ENCODE measurements at regions not wholly inside any gene's neighbourhood (a gene's known extent, or its start where the extent isn't known, plus 50 kb on each side); places are given as distances from the start of the nearest gene placed in this dataset.

DNA sequence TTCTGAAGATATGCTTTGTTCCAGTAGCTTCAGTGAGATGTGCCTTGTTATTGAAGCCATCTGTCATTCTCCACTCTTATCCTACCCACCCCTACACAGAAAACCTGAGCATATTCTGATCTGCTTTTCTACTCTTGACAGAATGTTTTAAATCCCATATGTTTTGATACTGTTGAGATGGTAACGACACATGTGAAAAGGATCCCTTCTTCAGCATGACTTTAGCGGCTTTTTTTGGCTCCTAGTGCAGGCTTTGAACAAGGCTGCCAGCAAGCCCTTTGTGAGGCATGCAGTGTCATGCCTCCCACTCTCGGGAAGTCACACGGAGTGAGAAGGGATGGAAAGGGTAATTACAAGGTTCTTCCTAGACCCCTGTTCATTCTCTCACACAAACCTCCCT lies 228.8 kb upstream of the RGS6 start:
- no peaks in the 10 kb centered on the region for H3K9me3 Mint-ChIP-seq
- peak overlapping the region; percentile 80 for H3K27ac Mint-ChIP-seq
- ATAC-seq (no peak), DNase-seq (ENCODE audit: low spot score in 2 of 2) (no peak)
- peak overlapping the region; percentile 28 for H3K4me3 Mint-ChIP-seq
- peaks cover 64% of the 10 kb centered on the region for H3K36me3 Mint-ChIP-seq
- peaks cover 9% of the 10 kb centered on the region for H3K4me1 Mint-ChIP-seq

GRCh38 chr14:71704210-71704609 lies 228.0 kb upstream of the RGS6 start:
- Mint-ChIP-seq H3K36me3 (peaks cover 67% of the 10 kb centered on the region), H3K27ac (no peak overlapping the region), H3K4me1 (peaks cover 9% of the 10 kb centered on the region), H3K9me3 (no peaks in the 10 kb centered on the region), H3K4me3 (no peak overlapping the region)
- DNase-seq (ENCODE audit: low spot score in 2 of 2) (no peak), ATAC-seq (no peak)

- ATAC-seq (no peak), DNase-seq (ENCODE audit: low spot score in 2 of 2) (no peak)
- H3K36me3 Mint-ChIP-seq = peaks cover 69% of the 10 kb centered on the region
- H3K4me3 Mint-ChIP-seq = no peak overlapping the region
- H3K9me3 Mint-ChIP-seq = no peaks in the 10 kb centered on the region
- peaks cover 9% of the 10 kb centered on the region for H3K4me1 Mint-ChIP-seq
- H3K27ac Mint-ChIP-seq = no peak overlapping the region
Observed at GRCh38 chr14:71705460-71705859, 226.8 kb upstream of the RGS6 start.

- H3K27ac Mint-ChIP-seq = no peak overlapping the region
- DNase-seq (ENCODE audit: low spot score in 2 of 2) (no peak), ATAC-seq (no peak)
- no peak overlapping the region for H3K4me3 Mint-ChIP-seq
- H3K4me1 Mint-ChIP-seq = peaks cover 16% of the 10 kb centered on the region
- no peaks in the 10 kb centered on the region for H3K9me3 Mint-ChIP-seq
- peaks cover 76% of the 10 kb centered on the region for H3K36me3 Mint-ChIP-seq
Observed at GRCh38 chr14:71709076-71709475, 223.2 kb upstream of the RGS6 start.

- no peak overlapping the region for H3K27ac Mint-ChIP-seq
- DNase-seq (ENCODE audit: low spot score in 2 of 2) = no peak
- no peak for ATAC-seq
- H3K36me3 Mint-ChIP-seq = peaks cover 79% of the 10 kb centered on the region
- H3K9me3 Mint-ChIP-seq = no peaks in the 10 kb centered on the region
- H3K4me1 Mint-ChIP-seq = peaks cover 16% of the 10 kb centered on the region
- H3K4me3 Mint-ChIP-seq = no peak overlapping the region
Observed at GRCh38 chr14:71709987-71710386, 222.2 kb upstream of the RGS6 start.

GRCh38 chr14:71711125-71711524 lies 221.1 kb upstream of the RGS6 start:
- Mint-ChIP-seq H3K27ac (peak overlapping the region; percentile 90), H3K9me3 (no peaks in the 10 kb centered on the region), H3K4me1 (peaks cover 16% of the 10 kb centered on the region), H3K36me3 (peaks cover 75% of the 10 kb centered on the region), H3K4me3 (peak overlapping the region; percentile 56)
- ATAC-seq (peak; percentile 93), DNase-seq (ENCODE audit: low spot score in 2 of 2) (no peak)

DNA sequence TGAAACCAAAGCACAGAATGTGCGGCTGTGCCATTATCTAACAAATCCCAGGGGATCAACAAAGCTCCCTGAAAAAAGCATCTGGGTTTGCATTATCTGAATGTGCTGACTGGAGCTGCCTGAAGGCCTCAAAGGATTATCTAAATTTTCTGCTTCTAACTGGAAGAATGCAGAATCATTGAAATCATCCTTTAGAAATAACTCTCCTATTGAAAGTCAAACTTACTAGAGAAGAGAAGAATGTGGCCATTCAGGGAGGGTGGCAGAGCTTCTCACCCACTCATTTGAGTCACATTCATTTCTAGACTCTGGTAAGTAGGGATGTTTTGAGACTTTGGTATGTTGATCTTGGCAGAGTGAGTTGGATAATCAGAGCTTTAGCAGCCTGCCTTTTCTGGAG lies 220.6 kb upstream of the RGS6 start:
- ATAC-seq = peak; percentile 88
- peaks cover 75% of the 10 kb centered on the region for H3K36me3 Mint-ChIP-seq
- H3K4me1 Mint-ChIP-seq = peaks cover 16% of the 10 kb centered on the region
- no peak for DNase-seq (ENCODE audit: low spot score in 2 of 2)
- H3K27ac Mint-ChIP-seq = peak overlapping the region; percentile 90
- H3K9me3 Mint-ChIP-seq = no peaks in the 10 kb centered on the region
- peak overlapping the region; percentile 56 for H3K4me3 Mint-ChIP-seq

DNA sequence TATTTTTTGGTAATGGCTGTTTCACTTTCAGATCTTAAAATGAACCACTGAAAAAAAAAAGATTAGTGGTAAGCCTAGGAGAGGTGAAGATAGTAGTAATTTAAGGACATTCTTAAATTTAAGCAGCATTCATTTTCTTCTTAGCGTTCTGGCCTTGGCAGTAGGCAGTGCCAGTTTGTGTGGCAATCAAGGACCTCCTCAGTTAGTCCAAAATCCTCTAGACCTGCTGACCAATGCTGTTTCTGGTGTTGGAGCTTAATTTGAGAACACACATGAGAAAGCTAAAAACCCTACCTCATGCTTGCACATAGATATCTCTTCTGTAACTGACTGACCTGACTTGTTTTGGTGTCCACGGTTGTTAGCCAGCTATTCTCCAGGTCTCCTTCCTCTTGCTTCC lies 219.8 kb upstream of the RGS6 start:
- Mint-ChIP-seq H3K27ac (no peak overlapping the region), H3K9me3 (no peaks in the 10 kb centered on the region), H3K4me3 (no peak overlapping the region), H3K36me3 (peaks cover 75% of the 10 kb centered on the region), H3K4me1 (peaks cover 16% of the 10 kb centered on the region)
- DNase-seq (ENCODE audit: low spot score in 2 of 2) (no peak), ATAC-seq (no peak)

GRCh38 chr14:71713016-71713415 lies 219.2 kb upstream of the RGS6 start:
- Mint-ChIP-seq H3K9me3 (no peaks in the 10 kb centered on the region), H3K4me1 (peaks cover 16% of the 10 kb centered on the region), H3K4me3 (no peak overlapping the region), H3K36me3 (peaks cover 75% of the 10 kb centered on the region), H3K27ac (no peak overlapping the region)
- ATAC-seq (no peak), DNase-seq (ENCODE audit: low spot score in 2 of 2) (no peak)

DNA sequence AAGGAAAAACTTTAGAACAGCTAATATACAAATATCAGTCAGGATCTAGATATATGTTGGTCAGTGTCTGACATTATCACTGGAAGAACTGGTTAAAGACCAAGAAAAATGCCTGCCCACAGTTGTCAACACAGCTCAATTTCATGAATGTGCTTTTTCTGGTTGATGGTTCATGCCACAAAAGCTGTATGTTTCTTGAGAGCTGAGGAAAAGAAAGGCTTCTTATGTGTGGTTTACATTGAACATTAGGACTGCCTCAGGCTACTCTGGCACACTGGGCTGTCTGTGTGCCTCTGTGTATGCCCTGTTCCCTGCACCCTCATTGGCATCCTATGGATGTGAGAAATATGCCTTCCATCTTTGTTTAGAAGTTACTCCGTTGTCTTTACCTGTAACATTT lies 218.8 kb upstream of the RGS6 start:
- H3K4me3 Mint-ChIP-seq = no peak overlapping the region
- ATAC-seq (no peak), DNase-seq (ENCODE audit: low spot score in 2 of 2) (no peak)
- peaks cover 73% of the 10 kb centered on the region for H3K36me3 Mint-ChIP-seq
- no peaks in the 10 kb centered on the region for H3K9me3 Mint-ChIP-seq
- H3K27ac Mint-ChIP-seq = no peak overlapping the region
- peaks cover 16% of the 10 kb centered on the region for H3K4me1 Mint-ChIP-seq

DNA sequence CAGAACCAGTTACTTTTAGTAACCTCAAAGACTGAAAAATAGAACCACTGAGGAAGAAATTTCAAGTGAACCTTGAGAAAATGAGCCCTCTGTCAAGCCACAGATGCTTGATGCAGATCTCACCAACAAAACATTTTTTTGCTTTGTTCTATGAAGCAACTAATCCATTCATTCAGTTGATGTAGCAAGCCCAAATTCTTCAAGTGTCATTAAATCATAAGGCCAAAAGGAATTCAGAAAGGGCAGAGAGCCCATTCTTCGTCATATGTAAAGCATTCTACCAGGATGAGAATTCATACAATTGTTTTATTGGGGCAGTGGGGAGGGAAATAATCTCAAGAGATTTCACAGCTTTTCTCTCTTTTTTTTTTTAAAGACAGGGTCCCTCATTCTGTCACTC lies 218.0 kb upstream of the RGS6 start:
- no peak overlapping the region for H3K4me3 Mint-ChIP-seq
- peaks cover 71% of the 10 kb centered on the region for H3K36me3 Mint-ChIP-seq
- DNase-seq (ENCODE audit: low spot score in 2 of 2) (no peak), ATAC-seq (no peak)
- no peak overlapping the region for H3K27ac Mint-ChIP-seq
- peaks cover 16% of the 10 kb centered on the region for H3K4me1 Mint-ChIP-seq
- no peaks in the 10 kb centered on the region for H3K9me3 Mint-ChIP-seq

- DNase-seq (ENCODE audit: low spot score in 2 of 2) = no peak
- H3K4me1 Mint-ChIP-seq = peaks cover 16% of the 10 kb centered on the region
- H3K4me3 Mint-ChIP-seq = no peak overlapping the region
- peaks cover 64% of the 10 kb centered on the region for H3K36me3 Mint-ChIP-seq
- ATAC-seq = no peak
- H3K9me3 Mint-ChIP-seq = no peaks in the 10 kb centered on the region
- no peak overlapping the region for H3K27ac Mint-ChIP-seq
Observed at GRCh38 chr14:71716041-71716772, 216.0 kb upstream of the RGS6 start.

GRCh38 chr14:71720978-71721624 lies 211.1 kb upstream of the RGS6 start:
- Mint-ChIP-seq H3K9me3 (no peaks in the 10 kb centered on the region), H3K27ac (peak overlapping the region; percentile 72), H3K4me1 (peaks cover 12% of the 10 kb centered on the region), H3K4me3 (no peak overlapping the region), H3K36me3 (peaks cover 78% of the 10 kb centered on the region)
- DNase-seq (ENCODE audit: low spot score in 2 of 2) (no peak), ATAC-seq (peak; percentile 69)

- Mint-ChIP-seq H3K27ac (peak overlapping the region; percentile 37), H3K4me1 (peaks cover 12% of the 10 kb centered on the region), H3K4me3 (no peak overlapping the region), H3K36me3 (peaks cover 71% of the 10 kb centered on the region), H3K9me3 (no peaks in the 10 kb centered on the region)
- no peak for ATAC-seq
- no peak for DNase-seq (ENCODE audit: low spot score in 2 of 2)
Observed at GRCh38 chr14:71721791-71722190, 210.4 kb upstream of the RGS6 start.

DNA sequence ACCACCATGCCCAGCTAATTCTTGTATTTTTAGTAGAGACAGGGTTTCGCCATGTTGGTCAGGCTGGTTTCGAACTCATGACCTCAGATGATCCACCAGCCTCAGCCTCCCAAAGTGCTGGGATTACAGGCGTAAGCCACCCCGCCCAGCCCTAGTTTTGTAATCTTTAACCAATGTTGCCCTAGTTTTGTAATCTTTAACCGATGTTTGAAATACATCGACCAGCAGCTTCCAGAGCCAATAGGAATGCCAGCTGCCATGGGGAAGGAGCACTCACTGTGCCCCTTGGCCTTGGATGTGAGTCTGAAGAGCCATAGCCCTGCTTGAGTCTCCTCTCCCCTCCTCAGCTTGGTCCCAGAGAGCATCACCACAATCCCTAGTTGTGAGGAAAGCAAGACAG lies 209.3 kb upstream of the RGS6 start:
- Mint-ChIP-seq H3K4me1 (peaks cover 12% of the 10 kb centered on the region), H3K27ac (no peak overlapping the region), H3K36me3 (peaks cover 68% of the 10 kb centered on the region), H3K9me3 (no peaks in the 10 kb centered on the region), H3K4me3 (no peak overlapping the region)
- DNase-seq (ENCODE audit: low spot score in 2 of 2) (no peak), ATAC-seq (no peak)

- ATAC-seq (peak; percentile 76), DNase-seq (ENCODE audit: low spot score in 2 of 2) (no peak)
- Mint-ChIP-seq H3K4me3 (no peak overlapping the region), H3K9me3 (no peaks in the 10 kb centered on the region), H3K27ac (no peak overlapping the region), H3K4me1 (peaks cover 11% of the 10 kb centered on the region), H3K36me3 (peaks cover 78% of the 10 kb centered on the region)
Observed at GRCh38 chr14:71725922-71726579, 206.2 kb upstream of the RGS6 start.

Measured in stimulated activated effector memory CD8-positive, alpha-beta T cell treated with anti-CD3 and anti-CD28 coated beads, Interleukin-12 subunit alpha, Interleukin-12 subunit beta, amount 100 ng/mL, for 72 hours (primary cell).